Stimulated activated CD8-positive, alpha-beta memory T cell treated with anti-CD3 and anti-CD28 coated beads, Interleukin-12 subunit alpha, Interleukin-12 subunit beta, amount 100 ng/mL, for 24 hours (primary cell): ENCODE measurements at regions not wholly inside any gene's neighbourhood (a gene's known extent, or its start where the extent isn't known, plus 50 kb on each side); places are given as distances from the start of the nearest gene placed in this dataset.

Experiments used
- DNase-seq: peaks from one replicate; pipeline ENCODE4 v3.0.0-alpha.2; 2020; ENCODE audit errors: extremely low read depth

DNA sequence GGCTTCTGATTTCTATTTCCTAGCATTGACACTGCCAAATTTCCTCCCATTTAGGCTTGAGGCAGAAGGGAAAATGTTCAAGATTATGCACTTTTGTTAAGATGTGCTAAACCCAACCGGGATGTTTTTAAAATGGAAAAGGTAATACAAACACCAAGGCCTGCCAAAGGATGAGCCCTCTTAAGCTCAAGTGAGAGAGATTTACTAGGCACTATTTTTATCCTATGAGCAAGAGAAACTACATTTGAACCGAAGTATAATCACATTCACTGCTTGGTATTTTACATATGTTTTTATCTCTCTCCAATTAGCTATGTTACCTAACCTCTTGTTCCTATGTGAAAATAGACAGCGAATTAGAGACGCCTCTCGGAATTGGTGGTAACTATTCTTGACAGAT is 295.8 kb downstream of the GABRB3 start:
- DNase-seq, result no peak

DNA sequence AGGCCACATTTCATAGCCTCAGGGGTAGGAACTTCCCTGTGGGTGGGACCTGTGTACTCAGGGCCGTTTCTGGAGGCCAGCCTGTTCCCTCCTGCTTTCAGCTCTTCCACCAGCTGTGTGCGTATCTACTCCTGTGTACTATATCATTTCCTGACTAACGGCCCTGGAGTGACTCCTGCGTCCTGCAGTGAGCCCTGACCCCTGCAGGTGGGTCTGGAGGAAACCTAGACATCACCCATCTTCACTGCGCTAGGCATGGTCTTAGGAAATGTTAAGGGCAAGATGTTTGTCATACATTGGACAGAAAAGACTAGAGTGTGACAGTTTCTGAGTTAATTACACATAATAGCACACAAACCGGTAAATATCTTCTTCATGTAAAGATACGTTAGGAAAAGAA is 297.3 kb downstream of the GABRB3 start:
- no peak for DNase-seq

DNA sequence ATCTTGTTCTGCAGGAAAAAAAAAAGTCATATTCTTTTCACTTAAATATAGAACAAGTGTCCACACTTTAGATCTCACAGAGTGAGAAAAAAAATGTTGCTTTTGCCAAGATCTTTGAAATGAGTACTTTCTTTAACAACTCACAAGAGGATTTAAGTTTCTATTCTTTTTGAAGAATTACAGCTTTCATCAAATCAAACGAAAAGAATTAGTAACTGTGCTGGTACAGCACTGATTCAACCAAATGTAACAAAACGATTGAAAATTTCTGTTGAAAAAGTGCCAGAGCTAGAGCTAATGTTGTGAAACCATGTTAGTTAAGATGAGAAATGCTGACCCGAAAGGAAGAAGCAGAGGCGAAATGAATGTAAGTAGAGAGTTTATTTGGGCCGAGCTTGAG is 300.2 kb downstream of the GABRB3 start:
- DNase-seq, result no peak

DNA sequence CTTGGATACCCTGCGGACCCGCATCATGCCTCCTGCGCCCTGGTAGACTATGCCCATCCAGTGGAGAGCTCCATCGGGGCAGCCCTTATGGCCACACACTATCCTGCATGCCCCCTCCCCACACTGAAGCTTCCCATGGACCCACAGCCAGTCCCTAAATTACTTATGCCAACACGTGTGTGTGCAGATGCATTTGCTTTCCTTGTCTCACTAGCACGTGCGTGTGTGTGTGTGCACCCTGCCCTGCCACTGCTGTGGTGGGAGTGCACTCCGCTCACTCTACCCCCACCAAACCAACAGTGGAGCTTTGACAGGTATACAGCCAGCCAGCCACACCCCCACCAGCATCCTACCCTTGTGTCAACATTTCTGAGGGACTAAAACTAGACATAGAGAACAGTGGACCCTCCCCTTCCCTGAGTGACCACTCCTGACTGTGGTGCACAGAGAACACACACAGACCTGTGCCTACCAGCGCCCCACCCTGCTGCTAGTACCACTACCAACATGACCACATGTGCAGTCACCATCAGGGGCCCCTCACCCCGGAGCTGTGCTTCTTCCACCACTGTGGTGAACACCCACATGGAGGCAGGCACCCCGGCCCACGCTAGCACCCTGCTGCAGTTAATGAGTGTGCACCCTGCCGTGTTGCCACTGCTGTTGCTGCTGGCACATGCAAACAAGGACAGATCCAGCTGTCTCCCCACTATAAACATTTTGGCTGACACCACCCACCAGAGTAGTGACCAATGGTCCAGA is 310.8 kb downstream of the GABRB3 start:
- DNase-seq, result no peak

DNA sequence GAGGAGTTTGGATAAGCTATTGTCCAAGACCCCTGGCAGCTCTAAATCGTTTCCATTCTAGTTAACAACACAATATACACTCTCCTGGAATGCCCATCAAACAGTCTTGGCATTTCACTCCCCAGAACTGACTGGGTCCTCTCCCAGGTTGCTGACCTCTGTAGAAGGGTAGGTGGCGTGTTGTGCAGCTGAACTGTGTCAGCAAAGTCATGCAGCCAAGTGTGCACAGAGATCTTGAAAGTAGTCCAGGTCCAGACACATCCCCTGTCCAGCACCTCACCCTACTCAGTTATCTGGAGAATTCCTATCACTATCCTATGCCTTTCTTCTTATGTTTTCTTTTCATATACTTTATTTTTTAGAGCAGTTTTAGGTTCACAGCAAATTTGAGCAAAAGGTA is 312.7 kb downstream of the GABRB3 start:
- no peak for DNase-seq

DNA sequence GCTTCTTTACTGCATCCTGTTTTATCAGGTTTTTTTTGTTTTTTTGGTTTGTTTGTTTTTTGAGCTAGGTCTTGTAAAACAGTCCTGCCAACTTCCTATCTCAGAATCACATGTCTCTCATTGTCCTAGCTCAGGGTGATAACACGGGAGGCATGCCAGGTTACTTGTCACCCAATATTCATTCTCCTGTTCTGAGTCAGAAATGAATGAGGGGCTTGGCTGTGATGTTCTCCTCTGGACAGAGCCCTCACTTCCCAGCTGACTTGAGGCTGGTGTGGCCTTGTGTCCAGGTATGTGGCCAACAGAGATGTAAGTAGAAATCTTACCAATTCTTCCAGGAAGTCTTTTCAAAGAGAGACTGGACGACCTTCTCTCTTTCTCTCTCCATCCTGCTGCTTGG is 317.0 kb downstream of the GABRB3 start:
- no peak for DNase-seq

DNA sequence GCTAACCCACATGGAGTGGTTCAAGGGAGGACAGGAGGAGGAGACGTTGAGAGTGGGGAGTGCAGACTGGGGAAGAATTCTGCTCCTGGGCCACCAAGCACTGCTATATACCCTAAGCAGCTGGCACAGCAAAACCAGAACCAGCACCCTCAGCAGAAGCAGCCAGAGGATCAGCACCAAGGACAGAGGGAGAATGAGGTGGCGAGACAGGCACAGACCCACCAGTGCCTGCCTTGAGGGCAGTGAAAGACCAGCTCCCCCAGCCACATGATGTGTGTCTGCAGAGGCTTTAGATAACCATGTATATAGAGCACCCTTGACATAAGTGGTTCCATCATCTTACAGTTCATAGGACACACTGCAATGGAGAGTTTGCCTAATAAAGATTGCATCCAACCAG is 319.0 kb downstream of the GABRB3 start:
- no peak for DNase-seq

DNA sequence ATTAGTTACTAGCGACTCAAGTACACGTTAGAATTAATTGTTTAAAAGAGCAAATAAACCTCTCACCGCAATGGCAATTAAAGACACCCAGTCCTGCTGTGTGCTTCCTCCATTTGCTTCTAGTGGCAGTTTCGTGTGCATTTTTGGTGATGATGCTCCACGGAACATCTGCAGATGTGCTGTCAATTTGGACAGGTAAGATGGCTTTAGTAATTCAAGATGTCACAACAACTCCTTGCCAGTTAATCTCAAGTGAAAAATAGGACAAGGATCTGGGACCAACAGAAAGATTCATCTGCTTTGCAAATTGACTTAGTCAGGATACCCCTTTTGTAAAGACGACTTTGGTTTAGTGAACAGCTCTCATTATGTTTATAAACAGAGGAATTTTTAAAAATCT is 320.9 kb downstream of the GABRB3 start:
- no peak for DNase-seq

DNA sequence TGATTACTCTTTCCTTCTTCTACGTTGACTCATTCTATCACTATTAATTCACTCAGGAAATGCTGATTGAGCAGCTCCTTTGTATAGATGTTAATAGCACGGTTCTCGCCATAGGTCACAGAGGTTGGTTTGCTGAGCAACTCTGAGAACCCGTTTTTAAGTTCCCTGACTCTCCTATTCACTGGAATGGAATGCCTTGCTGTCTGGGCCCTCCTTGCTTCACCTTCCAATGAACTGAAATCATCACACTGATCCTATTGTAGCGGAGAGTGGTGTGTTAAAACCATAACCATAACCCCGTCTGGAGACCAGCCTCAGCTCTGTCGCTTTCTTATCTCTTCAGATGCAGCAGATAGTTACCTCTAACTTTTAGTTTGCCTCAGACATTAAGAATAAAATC is 323.6 kb downstream of the GABRB3 start:
- no peak for DNase-seq

DNA sequence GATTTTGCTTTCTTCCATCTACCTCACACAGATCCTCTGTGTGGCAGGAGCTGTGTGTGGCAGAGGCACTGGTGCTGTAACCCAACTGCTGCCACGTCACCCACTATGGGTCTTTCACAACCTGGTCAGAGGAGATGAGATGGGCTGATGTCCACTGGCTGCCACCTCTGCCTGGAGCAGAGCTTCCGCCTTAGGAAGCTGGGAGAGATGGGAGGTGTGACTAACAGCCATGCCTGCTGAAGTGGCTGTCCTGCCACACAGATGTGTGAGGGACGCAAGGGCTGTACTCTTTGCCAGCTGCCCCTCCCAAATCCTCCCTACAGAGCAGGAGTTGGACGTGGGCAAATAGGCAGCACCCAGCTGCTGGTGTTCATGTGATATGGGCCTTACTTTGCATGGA is 329.5 kb downstream of the GABRB3 start:
- no peak for DNase-seq

DNA sequence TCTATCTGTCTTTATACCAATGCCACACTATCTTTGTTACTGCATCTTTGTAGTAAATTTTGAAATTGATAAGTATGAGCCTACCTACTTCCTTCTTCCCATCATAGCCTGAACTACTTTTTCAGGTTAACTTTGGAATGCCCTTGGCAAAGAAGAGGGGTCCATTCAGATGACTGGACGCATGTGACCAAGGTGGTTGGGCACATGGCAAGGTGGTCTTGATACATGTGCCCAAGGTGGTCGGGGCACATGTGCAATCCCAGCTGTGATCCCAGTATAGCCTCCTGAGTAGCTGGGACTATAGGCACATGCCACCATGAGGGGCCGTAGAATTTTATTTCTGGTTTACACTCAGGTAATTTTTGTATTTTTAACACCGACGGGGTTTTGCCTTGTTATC is 330.2 kb downstream of the GABRB3 start:
- DNase-seq, result no peak

DNA sequence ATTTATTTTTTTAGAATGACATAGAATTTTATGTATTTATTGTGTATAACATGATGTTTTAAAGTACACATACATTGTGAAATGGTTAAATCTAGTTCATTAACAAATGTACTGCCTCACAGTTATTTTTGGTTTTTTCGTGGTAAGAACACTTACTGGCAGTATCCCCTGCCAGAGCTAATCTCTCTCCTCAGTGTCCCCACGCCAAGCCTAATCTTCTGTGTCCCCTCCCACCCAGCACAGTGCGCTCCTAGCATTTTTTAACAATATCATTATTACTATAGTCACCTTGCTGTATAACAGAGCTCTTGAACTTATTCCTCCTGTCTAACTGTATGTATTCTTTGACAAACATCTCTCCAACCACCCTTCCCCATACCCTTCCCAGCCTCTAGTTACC is 333.2 kb downstream of the GABRB3 start:
- no peak for DNase-seq

DNA sequence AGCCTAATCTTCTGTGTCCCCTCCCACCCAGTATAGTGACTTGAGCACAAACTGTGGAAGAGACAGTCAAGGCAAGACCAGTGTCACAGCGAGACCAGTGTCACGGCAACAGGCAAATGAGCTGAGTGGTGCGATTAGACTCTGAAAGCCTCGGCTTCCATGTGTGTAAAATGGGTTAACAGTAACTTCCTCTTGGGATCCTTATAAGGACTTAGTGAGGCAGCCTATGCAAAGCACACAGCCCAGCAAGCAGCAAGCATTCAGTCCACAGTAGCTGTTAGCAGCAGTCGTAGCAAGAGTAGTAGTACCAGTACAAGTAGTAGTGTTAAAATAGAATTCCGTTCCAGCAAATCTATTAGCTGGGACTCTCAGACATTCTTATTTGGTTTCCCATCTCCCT is 334.1 kb downstream of the GABRB3 start:
- DNase-seq, result no peak

DNA sequence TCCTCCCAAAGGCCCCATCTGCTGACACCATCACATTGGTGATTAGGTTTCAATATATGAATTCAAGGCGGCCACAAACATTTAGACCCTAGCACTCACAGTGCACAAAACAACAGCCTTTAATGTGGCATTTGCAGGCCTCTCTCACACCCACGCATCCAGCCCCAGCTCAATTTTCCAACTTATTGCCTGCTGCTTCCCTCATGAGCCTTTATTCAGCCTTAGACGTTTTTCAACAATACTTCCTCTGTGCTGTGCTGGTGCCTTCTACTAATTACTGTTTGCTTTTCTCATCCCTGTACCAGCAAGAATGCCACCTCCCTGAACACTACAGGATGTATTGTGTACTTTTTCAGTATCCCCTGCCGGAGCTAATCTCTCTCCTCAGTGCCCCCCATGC is 334.6 kb downstream of the GABRB3 start:
- no peak for DNase-seq

DNA sequence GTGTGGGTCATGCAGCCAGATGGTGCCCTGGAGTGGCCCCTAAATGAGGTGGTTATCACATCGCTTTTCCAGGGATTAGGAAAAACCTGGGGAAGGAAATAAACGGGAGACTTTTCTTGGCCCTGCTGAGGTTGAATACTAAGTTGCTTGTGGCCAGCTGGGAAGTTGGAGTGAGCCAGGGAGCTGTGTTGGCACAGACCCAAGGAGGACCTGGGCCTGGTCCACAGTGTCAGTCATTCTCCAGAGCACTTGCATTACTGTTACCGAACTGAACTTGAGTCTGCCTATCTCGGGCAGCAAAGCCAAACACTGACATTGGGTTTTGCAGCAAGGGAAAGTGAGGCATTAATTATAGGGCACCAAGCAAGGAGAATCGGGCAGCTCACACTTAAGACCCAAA is 339.0 kb downstream of the GABRB3 start:
- DNase-seq, result no peak

DNA sequence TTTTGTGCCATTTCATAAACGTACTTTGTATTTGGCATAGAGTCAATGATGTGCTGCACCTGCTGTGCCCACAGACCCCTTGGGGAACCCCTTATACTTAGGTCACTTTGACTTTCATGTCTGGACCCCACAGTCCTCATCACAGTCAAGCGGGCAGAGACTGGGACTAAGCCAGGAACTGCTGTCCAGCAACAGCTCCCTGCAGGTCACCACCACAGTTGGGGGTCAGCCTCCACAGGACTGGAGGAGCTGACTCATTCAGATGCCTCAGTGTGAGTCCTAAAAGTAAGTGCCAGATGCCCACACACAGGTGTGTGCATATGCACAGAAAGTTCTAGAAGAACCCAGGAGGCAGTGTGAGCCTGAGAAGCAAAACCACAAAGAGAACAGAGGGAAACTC is 339.8 kb downstream of the GABRB3 start:
- no peak for DNase-seq

DNA sequence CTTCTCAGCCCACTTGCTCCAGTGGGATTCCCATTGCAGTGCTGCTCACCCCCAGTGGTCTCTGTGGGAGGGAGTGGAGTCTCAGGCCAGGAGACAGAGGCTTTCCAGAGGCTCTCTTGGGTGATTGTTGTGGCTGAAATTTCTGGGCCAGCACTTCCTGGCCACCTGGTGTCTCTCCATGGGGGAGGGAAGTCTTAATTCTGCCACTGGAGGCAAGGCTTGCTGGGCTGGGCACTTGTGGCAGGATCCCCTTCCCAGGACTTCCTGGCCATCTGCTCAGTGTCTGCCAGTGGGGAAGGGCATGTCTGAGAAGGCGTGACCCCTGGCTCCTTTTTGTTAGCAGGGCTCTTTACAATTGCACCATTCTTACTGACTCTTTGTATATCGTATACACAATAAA is 351.8 kb downstream of the GABRB3 start:
- DNase-seq, result no peak

DNA sequence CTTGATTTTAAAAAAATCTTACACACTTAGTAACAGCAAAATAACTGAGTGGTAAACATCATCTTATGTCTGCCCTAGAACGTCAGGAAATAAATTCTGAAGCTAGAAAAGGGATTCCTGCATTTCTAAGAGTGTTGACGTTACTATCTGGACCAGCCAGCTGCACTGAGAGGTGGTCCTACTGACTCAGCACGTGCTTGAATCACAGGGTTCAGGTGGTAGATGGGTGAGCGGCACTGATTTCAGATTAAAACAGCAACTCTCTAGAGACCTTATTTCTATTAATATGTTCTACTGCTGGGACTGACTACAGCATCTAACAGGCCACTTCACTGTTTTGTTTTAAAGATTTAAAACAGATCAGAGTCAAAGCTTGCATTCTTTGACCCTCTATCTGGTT is 377.2 kb downstream of the GABRB3 start:
- no peak for DNase-seq

DNA sequence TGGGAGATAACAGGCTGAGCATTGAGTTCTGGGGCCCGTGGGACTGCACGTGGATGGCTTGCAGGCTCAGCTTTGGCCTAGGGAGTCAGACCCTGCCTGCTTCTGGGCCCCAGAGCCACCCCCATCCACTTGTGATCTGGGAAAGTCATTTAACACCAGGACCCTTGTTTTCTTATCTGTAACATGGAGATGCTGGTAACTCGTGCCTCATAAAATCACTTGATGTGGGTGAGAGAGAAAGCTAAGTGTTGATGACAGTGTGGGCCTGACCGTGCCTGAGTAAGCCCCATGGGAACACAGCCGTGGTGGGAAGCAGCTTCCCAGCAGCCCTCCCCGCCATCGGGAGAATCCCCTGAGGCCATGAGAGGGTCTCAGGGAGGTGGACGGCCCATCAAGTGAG is 378.1 kb downstream of the GABRB3 start:
- DNase-seq, result no peak

DNA sequence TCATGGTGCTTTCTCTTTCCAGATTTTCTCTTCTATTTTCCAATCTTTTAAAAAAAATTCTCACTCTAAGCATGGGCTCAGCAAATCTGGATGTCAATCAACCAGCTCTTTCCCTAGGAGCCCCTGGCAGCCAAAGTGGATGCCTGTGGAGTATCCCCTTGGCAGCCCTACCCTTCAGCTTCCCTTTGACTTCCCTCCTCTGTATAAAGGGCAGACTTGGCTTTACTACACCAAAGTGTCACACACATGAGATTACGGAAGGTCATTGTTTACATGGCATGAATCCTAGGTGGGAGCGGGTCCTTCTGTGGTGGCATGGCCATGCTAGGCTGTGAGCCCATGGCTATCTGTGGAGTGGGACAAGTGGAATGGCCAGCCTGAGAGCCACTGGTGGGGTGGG is 379.9 kb downstream of the GABRB3 start:
- no peak for DNase-seq

DNA sequence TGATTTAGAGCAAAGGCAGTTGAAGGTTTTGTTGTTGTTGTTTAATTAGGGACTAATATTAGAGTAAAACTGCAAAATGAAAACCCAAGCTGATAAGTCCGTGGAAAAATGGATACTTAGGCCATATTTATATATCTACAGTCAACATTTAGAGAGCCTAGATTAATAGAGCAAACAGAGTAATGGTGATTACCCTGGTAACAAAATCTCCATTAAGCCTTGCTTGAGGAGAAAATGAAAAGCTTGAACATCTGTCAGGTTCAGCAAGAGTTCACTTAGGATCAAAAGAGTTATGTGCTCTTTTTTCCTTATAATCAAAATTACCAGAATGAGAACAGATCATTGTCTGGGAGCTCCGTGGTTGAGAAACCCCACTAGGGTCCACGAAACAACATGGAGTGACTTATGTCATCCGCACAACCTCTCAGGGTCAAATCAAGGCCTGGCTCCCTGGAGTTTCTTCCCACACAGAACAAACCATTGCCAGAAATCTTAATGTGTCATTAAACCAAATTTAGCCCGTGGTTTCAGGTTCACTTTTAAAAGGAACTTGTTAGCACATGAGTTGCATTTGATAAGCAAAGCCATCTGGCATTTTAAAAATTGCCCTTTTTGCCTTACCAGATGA is 381.2 kb downstream of the GABRB3 start:
- no peak for DNase-seq

DNA sequence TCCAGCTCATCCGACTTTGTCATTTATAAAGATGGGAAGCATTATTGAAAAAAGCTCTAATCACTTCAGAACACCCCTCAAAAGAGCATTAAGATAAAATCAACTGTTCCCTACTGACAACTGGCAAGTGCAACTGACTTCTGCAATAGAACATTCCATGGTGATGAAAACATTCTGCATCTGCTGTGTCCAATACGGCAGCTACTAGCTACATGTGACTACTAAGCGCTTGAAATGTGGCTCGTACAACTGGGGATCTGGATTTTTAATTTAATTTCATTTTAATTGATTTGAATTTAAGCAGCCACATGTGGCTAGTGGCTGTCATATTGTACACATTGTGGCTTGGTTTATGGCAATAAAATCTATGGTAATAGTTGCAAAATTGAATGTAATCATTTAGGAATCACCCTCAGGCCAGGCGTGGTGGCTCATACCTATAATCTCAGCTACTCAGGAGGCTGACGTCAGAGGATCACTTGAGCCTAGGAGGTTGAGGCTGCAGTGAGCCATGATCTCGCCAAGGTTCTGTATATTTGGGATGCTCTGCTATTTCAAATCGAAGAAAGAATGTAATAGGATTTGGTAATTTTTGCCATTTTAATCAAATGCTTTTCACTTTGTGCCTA is 390.3 kb downstream of the GABRB3 start:
- no peak for DNase-seq

DNA sequence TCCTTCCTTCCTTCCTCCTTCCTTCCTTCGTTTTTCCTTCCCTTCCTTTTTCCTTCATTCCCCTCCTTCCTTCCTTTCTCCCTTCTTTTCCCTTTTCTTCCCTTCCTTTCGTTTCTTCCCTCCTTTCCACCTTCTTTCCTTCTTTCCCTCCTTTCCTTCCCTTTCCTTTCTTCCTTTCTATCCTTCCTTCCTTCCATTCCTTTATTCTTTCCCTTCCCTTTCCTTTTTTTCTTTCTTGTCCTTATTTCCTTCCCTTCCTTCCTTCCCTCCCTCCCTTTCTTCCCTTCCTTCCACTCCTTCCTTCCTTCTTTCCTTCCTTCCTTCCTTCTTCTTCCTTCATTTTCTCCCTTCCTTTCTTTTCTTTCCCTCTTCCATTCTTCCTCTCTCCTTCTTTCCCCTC is 394.6 kb downstream of the GABRB3 start:
- no peak for DNase-seq
